Transverse colon (tissue), 4 donors: ENCODE measurements at regions not wholly inside any gene's neighbourhood (a gene's known extent, or its start where the extent isn't known, plus 50 kb on each side); places are given as distances from the start of the nearest gene placed in this dataset.

ENCODE experiments used
- CTCF ChIP-seq, 5 experiments: fragments of 200-600 bp in 3 of 5; fragments of 450-650 bp in 2 of 5; sonication (generic) in 3 of 5; IDR thresholded peaks; 1 replicate in 2 of 5; 2 replicates in 3 of 5; pipeline ENCODE4 v1.5.1; 2016 to 2017; ENCODE audit warnings: antibody characterized with exemption in 5 of 5, inconsistent platforms in 3 of 5, mild to moderate bottlenecking in 2 of 5, moderate library complexity in 1 of 5
- POLR2AphosphoS5 ChIP-seq, 3 donors: sonication (generic); formaldehyde crosslinking; IDR thresholded peaks; one replicate each; pipeline ENCODE4 v1.6.1; 2016; ENCODE audit warnings: antibody characterized with exemption in 3 of 3

DNA sequence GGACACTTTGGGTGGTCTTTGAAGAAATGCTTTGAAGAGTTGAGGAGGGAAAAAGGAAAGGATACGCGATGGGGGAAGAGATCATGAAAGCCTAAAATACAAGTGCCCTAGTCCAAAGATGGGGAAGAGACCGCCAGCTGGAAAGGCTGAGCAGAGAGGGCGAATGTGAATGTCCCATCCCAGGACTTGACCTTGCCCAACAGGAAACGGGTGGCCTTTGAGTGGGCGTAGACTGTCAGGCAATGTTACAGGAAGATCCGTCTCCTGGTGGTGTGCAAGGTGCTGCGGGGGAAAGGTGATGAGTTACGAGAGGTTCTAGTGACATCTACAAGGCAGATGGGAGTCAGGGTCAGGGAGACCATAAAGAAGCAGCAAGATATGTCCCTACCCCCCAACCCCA, 55.0 kb upstream of the TBXT start:
- TF ChIP-seq CTCF (IDR thresholded peaks at IDR 0.05) = no peak
- TF ChIP-seq POLR2AphosphoS5 (IDR thresholded peaks at IDR 0.05) = no peak
